ENCODE measurements at regions not wholly inside any gene's neighbourhood (a gene's known extent, or its start where the extent isn't known, plus 50 kb on each side); places are given as distances from the start of the nearest gene placed in this dataset.

DNA sequence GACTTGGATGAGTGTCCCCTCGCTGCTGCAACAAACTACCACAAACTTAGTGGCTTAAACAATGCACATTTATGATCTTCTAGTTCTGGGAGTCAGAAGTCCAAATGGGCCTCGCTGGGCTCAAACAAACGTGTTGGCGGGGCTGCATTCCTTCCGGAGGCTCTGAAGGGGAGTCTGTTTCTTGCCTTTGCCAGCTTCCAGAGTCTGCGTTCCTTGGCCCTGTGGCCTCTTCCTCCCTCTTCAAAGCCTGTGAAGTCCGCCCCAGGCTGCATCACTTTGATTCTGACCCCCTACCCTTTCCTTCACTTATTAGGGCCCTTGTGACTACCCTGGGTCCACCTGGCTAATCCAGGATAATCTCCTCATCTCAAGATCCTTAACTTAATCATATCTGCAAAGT lies 80.3 kb upstream of the NECTIN1 start:
- no peak for TF ChIP-seq PATZ1 (CRISPR knock-in tag; IDR thresholded peaks at IDR 0.05)
- TF ChIP-seq TBL1XR1 (IDR thresholded peaks at IDR 0.05; ENCODE audit: borderline replicate concordance, low read length, partially characterized antibody) = no peak
- TF ChIP-seq THAP7 (CRISPR knock-in tag; IDR thresholded peaks at IDR 0.05) = no peak
- TF ChIP-seq, protein P1, sequence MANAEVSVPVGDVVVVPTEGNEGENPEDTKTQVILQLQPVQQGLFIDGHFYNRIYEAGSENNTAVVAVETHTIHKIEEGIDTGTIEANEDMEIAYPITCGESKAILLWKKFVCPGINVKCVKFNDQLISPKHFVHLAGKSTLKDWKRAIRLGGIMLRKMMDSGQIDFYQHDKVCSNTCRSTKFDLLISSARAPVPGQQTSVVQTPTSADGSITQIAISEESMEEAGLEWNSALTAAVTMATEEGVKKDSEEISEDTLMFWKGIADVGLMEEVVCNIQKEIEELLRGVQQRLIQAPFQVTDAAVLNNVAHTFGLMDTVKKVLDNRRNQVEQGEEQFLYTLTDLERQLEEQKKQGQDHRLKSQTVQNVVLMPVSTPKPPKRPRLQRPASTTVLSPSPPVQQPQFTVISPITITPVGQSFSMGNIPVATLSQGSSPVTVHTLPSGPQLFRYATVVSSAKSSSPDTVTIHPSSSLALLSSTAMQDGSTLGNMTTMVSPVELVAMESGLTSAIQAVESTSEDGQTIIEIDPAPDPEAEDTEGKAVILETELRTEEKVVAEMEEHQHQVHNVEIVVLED (CRISPR knock-in tag; IDR thresholded peaks at IDR 0.05; ENCODE audit: borderline replicate concordance) = no peak
- no peak for TF ChIP-seq ZNF292 (CRISPR knock-in tag; IDR thresholded peaks at IDR 0.05; ENCODE audit: borderline replicate concordance, low read depth)
- TF ChIP-seq, protein P2, sequence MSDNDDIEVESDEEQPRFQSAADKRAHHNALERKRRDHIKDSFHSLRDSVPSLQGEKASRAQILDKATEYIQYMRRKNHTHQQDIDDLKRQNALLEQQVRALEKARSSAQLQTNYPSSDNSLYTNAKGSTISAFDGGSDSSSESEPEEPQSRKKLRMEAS (IDR thresholded peaks at IDR 0.05) = no peak
- TF ChIP-seq ZSCAN25 (CRISPR knock-in tag; IDR thresholded peaks at IDR 0.05) = no peak
- no peak for TF ChIP-seq TAF1 (CRISPR knock-in tag; IDR thresholded peaks at IDR 0.05)
- no peak for TF ChIP-seq SETDB1 (CRISPR knock-in tag; IDR thresholded peaks at IDR 0.05; ENCODE audit: borderline replicate concordance)
- TF ChIP-seq, protein P3, sequence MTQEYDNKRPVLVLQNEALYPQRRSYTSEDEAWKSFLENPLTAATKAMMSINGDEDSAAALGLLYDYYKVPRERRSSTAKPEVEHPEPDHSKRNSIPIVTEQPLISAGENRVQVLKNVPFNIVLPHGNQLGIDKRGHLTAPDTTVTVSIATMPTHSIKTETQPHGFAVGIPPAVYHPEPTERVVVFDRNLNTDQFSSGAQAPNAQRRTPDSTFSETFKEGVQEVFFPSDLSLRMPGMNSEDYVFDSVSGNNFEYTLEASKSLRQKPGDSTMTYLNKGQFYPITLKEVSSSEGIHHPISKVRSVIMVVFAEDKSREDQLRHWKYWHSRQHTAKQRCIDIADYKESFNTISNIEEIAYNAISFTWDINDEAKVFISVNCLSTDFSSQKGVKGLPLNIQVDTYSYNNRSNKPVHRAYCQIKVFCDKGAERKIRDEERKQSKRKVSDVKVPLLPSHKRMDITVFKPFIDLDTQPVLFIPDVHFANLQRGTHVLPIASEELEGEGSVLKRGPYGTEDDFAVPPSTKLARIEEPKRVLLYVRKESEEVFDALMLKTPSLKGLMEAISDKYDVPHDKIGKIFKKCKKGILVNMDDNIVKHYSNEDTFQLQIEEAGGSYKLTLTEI (CRISPR knock-in tag; conservative IDR thresholded peaks at IDR 0.05) = no peak
- TF ChIP-seq CERS6 (CRISPR knock-in tag; IDR thresholded peaks at IDR 0.05) = no peak

Measured in HepG2 (cell line).